PFSK-1 (cell line): ENCODE measurements at regions not wholly inside any gene's neighbourhood (a gene's known extent, or its start where the extent isn't known, plus 50 kb on each side); places are given as distances from the start of the nearest gene placed in this dataset.

Experiments
- FOXP2 ChIP-seq: optimal IDR thresholded peaks from 2 replicates; pipeline ENCODE3; 2011; ENCODE audit warnings: borderline replicate concordance, control low read depth, inconsistent platforms; ENCODE audit not compliant: insufficient read depth; ENCODE audit errors: extremely low read length, extremely low read depth
- POLR2AphosphoS5 ChIP-seq: IDR thresholded peaks from 2 replicates; pipeline ENCODE4 v1.6.1; 2012; ENCODE audit warnings: low read depth, mild to moderate bottlenecking, control low read depth, low read length, moderate library complexity
- SIN3A ChIP-seq: IDR thresholded peaks from 2 replicates; pipeline ENCODE4 v1.6.1; 2012; ENCODE audit warnings: mild to moderate bottlenecking, low read length, moderate library complexity, borderline replicate concordance; ENCODE audit not compliant: insufficient read depth
- TAF1 ChIP-seq: IDR thresholded peaks from 2 replicates; pipeline ENCODE4 v1.6.1; 2012; ENCODE audit warnings: low read length, control low read depth, borderline replicate concordance; ENCODE audit not compliant: insufficient read depth
- TF ChIP-seq, protein P1 (sequence below), 2 experiments: IDR thresholded peaks; 2 replicates each; pipeline versions ENCODE4 v1.6.1 to v1.8.0; 2011 to 2012; ENCODE audit warnings: low read depth in 2 of 2, low read length in 2 of 2, control low read depth in 1 of 2, inconsistent platforms in 1 of 2, mild to moderate bottlenecking in 1 of 2, moderate library complexity in 1 of 2; ENCODE audit not compliant: insufficient read depth in 1 of 2

DNA sequence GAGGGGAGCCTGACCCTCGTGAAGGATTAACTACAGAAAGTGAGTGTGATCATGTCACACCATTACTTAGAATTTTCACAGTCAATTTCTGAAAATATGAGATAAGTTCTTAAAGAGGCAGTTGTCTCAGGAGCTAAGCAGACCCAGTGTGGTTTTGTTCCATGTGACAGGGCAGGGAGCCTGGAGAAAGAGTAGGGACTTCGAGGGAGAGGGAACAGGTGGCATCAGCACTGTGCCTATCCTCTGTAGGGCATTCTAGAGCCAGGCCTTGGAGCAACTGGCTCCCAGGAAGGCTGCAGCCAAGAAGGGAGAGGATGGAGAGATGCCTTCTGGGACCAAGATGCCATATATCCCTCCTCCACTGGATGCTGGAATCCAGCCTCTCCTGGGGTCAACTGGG is 183.0 kb downstream of the TSHZ3 start:
- TF ChIP-seq, protein P1, sequence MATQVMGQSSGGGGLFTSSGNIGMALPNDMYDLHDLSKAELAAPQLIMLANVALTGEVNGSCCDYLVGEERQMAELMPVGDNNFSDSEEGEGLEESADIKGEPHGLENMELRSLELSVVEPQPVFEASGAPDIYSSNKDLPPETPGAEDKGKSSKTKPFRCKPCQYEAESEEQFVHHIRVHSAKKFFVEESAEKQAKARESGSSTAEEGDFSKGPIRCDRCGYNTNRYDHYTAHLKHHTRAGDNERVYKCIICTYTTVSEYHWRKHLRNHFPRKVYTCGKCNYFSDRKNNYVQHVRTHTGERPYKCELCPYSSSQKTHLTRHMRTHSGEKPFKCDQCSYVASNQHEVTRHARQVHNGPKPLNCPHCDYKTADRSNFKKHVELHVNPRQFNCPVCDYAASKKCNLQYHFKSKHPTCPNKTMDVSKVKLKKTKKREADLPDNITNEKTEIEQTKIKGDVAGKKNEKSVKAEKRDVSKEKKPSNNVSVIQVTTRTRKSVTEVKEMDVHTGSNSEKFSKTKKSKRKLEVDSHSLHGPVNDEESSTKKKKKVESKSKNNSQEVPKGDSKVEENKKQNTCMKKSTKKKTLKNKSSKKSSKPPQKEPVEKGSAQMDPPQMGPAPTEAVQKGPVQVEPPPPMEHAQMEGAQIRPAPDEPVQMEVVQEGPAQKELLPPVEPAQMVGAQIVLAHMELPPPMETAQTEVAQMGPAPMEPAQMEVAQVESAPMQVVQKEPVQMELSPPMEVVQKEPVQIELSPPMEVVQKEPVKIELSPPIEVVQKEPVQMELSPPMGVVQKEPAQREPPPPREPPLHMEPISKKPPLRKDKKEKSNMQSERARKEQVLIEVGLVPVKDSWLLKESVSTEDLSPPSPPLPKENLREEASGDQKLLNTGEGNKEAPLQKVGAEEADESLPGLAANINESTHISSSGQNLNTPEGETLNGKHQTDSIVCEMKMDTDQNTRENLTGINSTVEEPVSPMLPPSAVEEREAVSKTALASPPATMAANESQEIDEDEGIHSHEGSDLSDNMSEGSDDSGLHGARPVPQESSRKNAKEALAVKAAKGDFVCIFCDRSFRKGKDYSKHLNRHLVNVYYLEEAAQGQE (IDR thresholded peaks at IDR 0.05; ENCODE audit: insufficient read depth in 1 of 2, low read depth in 2 of 2, low read length in 2 of 2): no peak
- no peak for TF ChIP-seq POLR2AphosphoS5
- no peak for TF ChIP-seq SIN3A
- no peak for TF ChIP-seq TAF1
- no peak for TF ChIP-seq FOXP2
